Testis (tissue), 2 donors: ENCODE measurements at regions not wholly inside any gene's neighbourhood (a gene's known extent, or its start where the extent isn't known, plus 50 kb on each side); places are given as distances from the start of the nearest gene placed in this dataset.

Experiments
- POLR2A ChIP-seq: fragments of 450-650 bp; IDR thresholded peaks from one replicate; pipeline ENCODE4 v1.6.1; 2017; ENCODE audit warnings: antibody characterized with exemption, mild to moderate bottlenecking, moderate library complexity
- TF ChIP-seq, protein P1 (sequence below), 3 experiments: fragments of 450-650 bp in 2 of 3; fragments of 200-600 bp in 1 of 3; sonication (generic) in 1 of 3; IDR thresholded peaks; one replicate each; pipeline ENCODE4 v1.5.1; 2016 to 2019; ENCODE audit warnings: antibody characterized with exemption in 3 of 3, mild to moderate bottlenecking in 2 of 3, moderate library complexity in 1 of 3

DNA sequence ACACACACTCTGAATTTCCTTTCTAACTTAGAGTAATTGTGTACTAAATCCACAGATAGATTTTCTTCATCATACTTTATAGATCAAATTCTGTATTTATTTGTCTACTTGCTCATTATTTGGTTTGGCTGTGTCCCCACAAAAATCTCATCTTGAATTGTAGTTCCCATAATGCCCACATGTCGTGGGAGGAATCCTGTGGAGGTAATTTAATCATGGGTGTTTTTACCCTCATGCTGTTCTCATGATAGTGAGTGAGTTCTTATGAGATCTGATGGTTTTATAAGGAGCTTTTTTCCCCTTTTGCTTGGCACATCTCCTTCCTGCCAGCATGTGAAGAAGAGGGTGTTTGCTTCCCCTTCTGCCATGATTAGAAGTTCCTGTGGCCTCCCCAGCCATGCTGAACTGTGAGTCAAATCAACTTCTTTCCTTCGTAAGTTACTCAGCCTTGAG is 198.3 kb upstream of the TGFBR2 start:
- TF ChIP-seq, protein P1, sequence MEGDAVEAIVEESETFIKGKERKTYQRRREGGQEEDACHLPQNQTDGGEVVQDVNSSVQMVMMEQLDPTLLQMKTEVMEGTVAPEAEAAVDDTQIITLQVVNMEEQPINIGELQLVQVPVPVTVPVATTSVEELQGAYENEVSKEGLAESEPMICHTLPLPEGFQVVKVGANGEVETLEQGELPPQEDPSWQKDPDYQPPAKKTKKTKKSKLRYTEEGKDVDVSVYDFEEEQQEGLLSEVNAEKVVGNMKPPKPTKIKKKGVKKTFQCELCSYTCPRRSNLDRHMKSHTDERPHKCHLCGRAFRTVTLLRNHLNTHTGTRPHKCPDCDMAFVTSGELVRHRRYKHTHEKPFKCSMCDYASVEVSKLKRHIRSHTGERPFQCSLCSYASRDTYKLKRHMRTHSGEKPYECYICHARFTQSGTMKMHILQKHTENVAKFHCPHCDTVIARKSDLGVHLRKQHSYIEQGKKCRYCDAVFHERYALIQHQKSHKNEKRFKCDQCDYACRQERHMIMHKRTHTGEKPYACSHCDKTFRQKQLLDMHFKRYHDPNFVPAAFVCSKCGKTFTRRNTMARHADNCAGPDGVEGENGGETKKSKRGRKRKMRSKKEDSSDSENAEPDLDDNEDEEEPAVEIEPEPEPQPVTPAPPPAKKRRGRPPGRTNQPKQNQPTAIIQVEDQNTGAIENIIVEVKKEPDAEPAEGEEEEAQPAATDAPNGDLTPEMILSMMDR (IDR thresholded peaks at IDR 0.05): peak in 1 of 3 experiments; percentile 26
- TF ChIP-seq POLR2A: no peak
